Pons (tissue), 1 donor: ENCODE measurements at regions not wholly inside any gene's neighbourhood (a gene's known extent, or its start where the extent isn't known, plus 50 kb on each side); places are given as distances from the start of the nearest gene placed in this dataset.
"Not testable (repeated sequence)": the region's sequence is repeated elsewhere in the genome, so short reads cannot be mapped to it uniquely, and the experiment has no call there.

Source experiments
- DNase-seq: peaks from one replicate; pipeline ENCODE4 v3.0.0-alpha.2; 2016; ENCODE audit warnings: low spot score

DNA sequence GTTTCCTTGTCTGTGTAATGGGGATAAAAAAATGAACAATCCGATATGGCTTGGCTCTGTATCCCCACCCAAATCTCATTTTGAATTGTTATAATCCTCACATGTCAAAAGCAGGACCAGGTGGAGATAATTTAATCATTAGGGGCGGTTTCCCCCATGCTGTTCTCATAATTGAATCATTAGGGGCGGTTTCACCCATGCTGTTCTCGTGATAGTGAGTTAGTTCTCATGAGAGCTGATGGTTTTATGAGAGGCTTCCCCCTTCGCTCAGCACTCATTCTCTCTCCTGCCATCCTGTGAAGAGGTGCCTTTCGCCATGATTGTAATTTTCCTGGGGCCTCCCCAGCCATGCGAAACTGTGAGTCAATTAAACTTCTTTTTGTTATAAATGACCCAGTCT is 633.5 kb downstream of the RAPGEF2 start:
- DNase-seq = no peak

DNA sequence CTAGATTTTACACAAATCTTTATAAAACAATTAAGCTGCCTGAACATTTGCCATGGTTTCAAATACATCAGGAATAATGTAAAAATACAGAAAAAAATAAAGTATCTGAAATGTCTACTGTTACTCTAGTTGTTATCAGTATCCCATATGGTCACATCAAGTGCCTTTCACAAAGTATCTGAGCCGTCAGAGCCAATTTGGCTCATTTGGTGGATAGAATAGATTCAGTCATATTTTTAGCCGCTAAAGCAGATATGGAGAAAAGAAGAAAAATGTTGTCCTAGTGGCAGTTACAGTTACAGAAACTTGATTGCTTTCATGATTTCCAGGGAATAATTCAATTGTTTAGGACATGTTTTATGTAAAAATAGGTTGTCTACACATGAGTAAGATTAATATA is 641.1 kb downstream of the RAPGEF2 start:
- DNase-seq = no peak

DNA sequence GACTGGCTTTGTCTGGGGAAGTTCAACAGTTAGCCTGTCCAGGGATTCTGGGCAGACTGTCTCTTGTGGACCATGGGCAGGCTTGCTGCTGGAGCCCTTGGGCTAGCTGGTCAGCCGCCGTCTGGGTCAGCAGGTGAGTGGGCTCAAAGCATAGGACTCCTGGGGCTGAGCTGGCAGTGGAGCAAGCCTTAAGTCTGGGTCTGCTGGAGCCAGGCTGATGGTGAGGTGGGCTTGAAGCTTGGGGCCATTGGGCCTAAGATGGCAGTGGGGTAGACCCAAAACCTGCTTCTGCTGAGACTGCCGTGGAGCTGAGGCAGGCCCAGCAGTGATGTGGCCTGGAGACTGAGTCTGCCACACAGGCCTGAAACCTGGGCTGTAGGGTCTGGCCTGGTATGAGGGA is 645.1 kb downstream of the RAPGEF2 start:
- DNase-seq = no peak

DNA sequence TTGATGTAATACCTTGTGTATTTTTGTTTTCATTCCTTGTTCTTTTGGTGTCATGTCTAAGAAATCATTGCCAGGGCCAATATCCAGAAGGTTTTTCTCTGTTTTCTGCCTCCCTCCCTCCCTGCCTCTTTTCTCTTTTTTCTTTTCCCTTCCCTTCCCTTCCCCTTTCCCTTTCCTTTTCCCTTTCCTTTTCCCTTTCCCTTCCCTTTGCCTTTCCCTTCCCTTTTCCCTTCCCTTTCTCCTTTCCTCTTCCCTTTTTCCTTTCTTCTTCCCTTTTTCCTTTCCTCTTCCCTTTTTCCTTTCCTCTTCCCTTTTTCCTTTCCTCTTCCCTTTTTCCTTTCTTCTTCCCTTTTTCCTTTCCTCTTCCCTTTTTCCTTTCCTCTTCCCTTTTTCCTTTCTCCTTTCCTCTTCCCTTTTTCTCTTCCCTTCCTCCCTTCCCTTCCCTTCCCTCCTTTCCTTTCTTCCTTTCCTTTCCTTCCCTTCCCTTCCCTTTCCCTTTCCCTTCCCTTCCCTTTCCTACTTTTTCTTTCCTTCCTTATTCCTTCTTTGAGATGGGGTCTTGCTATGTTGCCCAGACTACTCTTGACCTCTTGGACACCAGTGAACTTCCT is 646.1 kb downstream of the RAPGEF2 start:
- no peak for DNase-seq

DNA sequence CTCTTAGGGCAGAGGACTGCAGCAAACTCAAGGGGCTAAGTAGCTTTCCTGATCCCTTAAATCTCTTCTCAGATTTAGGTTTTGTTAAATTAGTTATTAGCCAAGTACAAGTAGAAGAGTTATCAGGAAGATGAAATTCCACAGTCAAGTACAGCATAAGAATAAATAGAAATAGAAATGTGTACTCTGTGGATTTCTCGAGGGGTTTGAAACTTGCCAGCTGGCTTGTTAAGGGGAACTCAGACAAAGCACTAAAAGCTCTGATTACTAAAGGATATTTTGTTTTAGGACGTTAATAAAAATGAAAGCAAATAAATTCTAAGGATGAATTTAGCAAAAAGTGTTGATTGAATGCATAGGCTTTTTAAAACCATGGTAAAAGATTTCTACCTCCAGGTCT is 654.6 kb downstream of the RAPGEF2 start:
- DNase-seq = no peak

DNA sequence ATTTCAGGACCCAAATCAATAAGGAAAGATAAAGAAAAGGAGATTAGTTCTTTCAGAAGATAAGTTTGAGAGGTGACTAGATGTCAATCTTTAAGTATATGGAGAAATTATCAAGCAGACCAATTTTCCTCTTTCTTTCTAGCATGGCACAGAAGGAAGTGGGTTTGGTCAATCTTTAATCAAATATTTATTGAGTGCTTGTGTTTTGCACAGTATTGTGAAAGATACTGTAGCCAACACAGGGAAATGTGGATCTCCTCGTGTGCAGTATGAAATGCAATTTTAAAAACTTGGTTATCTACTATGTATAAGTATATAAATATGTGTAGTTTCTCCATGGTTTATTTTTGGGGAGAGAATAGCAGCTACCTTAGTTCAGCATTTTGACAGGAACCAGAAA is 655.2 kb downstream of the RAPGEF2 start:
- DNase-seq = no peak

DNA sequence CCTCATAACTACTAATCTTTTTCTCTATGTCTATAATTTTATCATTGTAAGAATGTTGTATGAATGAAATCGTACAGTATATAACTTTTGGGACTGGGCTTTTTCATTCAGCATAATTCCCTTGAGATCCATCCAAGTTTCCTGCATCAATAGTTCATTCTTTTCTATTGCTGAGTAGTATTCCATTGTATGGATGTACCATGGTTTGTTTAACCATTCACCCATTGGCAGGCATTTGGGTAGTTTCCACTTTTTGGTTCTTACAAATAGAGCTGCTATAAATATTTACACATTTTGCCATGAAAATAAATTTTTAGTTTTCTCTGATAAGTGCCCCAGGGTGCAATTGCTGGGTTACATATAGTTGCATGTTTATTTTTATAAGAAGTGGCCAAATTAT is 659.8 kb downstream of the RAPGEF2 start:
- no peak for DNase-seq

DNA sequence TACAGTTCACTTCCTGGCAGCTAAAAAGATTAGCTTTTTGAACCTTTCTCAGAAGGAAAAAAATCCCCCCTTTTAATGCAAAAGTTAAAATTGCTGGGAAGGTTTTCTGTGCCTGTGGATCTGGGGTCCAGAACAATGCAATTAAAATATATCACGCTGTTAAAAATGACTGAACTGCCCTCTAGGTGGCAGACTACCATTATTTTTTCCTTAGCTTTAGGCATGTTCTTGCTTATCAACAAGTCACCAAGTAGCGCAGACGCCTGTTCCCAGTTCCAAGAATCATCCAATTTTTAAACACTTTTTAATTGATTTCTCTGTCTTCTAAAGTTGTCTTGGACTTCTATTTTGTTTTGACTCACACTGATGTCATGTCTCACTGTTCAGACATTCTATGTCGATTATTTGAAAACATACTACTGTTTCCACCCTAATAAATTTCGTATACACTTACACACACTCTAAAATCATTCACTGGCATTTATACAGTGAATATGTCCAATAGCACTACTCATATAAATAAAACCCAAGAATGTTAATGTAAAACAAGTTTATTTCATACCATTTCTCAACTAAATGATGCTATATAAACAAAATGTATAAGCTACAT is 661.6 kb downstream of the RAPGEF2 start:
- peak; percentile 80 for DNase-seq

DNA sequence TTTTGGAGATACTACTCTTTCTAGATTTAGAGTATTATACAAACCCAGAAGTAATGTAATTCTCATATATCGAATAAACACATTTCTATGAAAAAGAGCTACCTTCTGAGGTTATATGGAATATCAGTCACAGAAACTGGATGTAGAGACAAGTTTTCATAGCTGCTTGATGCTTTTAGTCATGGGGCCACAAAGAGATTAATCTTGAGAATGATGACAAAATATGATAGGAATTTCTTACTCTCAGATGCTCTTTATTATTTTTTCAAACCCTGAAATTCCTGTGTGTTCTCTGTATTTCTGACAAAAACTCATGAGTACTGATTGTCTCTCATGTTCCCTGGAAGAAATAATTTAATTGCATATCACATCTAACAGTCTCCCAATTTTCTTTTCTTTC is 662.5 kb downstream of the RAPGEF2 start:
- DNase-seq = no peak

DNA sequence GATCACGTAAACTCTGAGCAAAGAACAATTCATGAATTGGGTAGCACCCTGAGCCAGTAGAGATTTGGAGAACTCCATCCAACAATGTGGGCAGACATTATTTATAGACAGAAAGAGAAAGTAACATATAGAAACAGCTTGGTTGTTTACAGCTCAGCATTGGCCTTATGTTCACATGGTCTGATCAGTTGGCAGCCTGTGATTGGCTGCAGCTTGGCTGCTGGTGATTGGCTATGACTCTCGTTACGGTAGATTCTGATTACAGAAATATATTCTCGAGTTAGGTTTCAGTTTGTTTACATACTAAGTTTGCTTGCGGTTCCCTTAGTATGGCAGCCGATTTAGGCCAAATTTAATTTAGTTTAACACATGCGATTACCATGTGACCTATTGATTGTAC is 663.4 kb downstream of the RAPGEF2 start:
- no peak for DNase-seq

DNA sequence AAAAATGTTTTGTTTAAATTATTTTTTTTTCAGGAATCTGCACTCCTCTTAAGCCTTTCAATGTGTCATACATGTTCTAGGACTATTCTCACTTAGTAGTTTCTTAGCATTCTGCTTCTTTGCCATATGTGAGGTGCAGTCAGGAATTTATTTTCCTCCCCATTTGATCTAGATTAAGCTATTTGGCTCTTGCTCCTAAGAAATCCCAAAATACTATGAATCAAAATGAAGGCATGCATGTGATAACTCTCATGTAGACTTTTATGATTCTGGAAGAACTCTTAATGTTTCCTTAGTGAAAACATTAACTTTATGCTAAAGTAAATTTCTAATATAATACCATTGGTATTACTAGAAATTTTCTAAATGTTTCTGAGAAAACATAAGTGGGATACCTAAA is 664.5 kb downstream of the RAPGEF2 start:
- DNase-seq = no peak

DNA sequence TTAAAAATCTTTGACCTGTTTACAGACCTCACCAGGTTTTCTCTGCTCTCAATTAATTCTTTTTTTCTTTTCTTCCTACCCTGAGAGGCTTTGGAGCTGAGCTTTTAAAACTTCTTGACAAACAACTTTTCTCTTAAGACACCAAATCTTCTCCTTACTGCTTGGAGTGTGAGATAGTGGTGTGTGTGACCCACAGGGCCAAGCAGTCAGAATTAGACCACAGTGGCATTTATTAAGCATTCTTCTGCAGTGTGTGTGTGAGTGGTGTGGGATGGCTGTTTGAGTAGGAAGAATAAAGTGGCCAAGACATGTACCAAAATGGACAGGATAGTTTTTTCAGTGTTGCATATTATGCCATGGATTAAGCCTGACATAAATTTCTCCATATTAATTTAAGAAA is 665.1 kb downstream of the RAPGEF2 start:
- DNase-seq = no peak

DNA sequence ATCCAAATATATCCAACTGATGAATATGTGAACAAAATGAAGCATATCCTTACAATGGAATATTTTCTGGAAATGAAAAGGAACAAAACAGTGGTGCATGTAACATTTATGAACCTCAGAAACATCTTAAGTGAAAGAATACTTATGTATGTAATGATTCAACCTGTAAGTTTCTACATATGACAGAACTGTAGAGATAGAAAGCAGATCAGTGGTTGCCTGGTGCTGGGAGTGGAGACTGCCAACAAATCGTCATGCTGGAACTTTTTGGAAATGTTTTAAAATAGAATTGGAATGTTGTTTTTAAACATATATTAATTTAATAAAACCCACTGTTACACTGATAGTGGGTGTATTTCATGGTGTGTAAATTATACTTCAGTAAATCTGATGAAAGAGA is 667.5 kb downstream of the RAPGEF2 start:
- DNase-seq = no peak

DNA sequence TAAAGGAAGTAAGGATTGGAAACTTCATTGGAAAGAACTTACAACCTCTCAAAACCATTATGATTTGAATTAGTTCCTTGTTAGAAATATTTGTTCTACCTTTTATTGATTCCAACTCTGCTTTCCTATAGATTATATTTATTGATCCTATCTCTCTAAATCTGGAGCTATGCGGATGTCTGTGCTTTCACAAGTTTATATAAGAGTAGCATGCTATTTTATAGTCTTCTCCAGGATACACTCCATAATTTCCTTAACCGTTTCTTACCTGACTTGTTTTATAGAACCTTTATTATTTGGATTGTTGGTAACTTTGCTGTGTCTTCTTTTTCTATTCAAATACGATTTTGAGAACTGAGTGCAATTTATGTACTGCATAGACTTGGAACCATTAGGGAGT is 668.1 kb downstream of the RAPGEF2 start:
- no peak for DNase-seq

DNA sequence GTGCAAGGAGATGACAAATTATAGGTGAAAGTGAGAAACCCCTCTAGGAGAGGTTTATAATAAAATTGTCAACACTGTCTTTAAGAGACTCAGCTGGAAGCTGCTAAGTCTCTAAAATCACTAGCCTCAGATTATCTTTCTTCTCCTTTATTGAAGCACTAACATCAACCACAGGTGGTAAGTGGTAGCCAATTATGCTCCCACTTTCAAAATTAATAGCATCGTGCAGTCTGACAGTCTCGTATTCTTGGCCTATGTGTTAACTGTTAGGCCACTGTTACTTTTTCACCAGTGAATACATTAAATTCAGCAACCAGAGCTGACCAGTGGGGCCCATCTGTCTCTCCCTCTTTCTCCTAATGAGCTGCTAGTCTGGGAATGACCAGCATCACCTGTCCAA is 674.1 kb downstream of the RAPGEF2 start:
- no peak for DNase-seq

DNA sequence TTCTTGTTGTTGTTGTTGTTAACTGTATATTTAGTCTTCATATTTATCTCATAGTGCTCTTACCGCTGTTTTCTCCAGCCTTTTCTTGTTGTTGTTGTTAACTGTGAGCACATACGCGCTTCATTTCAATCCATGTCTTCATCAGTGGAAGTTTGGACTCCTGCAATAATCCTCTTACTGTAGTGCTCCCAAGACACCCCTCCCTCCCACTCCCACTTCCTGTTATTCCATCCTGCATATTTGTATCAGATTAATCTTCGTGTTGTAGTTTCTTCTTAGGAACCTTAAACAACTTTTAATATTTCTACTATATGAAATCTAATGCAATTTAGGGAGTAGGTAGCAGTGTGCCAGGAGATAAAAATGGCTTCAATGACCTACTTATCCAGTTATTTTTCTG is 674.8 kb downstream of the RAPGEF2 start:
- no peak for DNase-seq

DNA sequence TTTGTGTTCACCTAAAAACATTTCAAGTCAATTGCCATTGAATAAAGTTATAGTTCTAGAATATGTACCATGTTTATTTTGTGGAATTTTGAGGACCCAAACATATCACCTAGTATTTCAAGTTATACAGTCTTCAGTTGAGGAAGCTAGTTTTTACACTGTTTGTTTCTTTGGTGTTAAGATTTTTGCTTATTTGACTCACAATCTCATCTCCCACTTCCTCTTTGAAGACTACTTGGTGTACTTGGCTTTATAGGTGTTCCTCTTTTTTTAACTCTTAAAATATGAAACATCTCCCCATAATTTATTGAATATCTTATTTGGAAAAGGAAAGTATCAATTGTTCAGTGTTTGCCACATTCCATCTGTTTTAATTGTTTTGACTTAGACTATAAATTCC is 675.4 kb downstream of the RAPGEF2 start:
- DNase-seq = no peak

DNA sequence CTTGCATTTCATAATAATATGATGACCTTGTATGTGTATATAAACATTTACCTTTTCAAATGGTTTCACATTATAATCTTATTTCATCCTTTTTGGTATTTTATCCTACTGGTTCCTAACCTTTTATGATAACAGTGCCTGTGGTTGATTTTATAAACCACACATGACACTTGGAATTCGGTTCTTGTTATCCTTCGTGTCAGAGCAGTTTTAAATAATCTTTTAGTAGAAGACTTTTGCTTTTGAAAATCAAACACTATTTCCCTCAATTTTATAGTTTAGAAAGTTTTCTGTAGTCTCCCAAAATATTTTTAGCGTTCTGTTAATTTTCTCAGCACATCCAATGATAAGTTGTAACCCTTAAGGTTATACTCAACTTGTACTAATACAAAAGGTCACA is 676.8 kb downstream of the RAPGEF2 start:
- no peak for DNase-seq

DNA sequence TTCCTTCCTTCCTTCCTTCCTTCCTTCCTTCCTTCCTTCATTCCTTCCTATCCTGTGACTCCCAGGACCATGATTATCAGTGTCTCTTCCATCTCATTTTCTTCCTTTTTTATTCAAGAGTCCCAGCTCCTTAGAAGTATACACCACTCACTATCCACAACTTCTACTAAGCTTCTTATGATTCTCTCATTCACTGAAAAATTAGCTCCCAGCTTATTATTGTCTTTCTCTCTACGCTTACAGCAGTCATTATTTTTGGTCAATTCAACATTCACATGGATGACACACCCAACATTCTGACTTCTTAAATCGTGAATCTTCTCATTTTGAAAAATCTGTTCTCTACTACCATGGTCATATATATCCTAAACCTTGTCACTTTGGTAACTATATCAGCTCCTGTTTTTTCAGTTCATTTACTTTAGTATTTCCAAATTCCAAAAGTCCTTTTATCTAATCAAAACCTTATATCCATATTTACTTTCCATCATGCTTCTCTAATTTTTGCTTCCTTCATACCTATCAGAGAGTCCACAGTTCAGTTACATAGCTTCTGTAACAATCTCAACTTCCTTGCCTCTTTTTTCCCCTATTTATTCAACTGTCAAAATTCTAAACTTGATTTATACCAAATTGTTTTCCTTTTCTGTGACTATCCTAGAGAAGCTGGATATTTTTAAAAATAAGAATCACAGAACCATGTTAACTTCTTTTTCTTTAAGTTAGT is 677.5 kb downstream of the RAPGEF2 start:
- no peak for DNase-seq

DNA sequence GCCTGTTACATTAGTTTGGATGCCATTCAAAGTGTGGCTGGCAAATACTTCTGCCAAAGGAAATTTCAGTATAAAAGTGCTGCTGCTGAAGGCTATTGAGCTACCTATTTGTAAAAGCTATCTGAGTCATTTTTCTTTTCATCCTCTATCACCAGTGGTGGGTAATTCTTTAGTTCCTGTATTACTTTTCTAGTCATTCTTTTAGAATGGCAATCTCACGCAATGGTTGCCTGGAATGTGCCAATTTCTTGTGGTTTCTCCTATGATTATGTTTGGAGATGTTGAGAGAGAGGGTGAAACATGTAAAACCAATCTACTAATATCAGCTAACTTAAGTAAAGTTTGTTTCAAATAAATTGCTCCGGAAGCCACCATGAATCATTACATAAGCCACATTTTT is 685.0 kb downstream of the RAPGEF2 start:
- DNase-seq = no peak

DNA sequence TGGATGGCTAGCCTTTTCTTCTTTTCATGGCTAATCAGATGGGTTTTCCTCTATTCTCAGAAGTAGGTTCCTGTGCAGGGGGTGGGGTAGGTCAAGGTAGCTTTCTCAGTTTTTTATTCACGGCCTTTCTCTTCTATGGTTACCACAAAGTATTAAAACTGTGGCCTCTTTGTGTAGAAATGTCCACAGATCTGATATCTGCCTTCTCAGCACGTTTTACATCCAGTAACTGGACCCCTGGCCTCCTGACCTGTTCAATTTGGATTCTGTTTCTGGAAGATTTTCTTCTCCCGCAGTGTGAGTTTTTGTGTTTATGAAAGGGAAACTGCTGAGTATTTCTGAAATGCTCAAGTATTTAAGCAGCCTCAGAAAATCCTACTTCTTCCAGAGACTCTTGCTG is 688.5 kb downstream of the RAPGEF2 start:
- no peak for DNase-seq

DNA sequence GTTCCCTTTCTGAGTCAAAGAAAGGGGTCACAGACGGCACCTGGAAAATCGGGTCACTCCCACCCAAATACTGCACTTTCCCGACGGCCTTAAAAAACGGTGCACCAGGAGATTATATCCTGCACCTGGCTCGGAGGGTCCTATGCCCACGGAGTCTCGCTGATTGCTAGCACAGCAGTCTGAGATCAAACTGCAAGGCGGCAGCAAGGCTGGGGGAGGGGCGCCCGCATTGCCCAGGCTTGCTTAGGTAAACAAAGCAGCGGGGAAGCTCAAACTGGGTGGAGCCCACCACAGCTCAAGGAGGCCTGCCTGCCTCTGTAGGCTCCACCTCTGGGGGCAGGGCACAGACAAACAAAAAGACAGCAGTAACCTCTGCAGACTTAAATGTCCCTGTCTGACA is 701.7 kb downstream of the RAPGEF2 start:
- DNase-seq = not testable (repeated sequence)

DNA sequence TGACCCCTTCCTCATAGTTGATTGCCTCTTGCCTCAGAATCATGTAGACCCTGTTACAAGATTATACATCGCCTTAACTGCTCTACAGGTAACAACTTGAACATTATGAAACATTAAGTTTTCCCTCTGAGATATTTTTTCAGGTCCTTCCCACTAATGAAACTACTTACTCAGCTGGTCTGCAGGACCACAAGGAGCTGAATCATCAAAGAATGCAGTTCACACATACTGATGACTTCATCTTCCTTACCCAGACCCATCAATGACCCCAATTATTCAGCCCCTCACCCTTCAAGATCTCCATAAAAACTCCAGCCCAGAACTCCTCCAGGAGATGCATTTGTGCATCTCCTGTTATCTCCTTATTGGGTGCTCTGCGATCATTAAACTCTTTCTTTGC is 720.9 kb downstream of the RAPGEF2 start:
- no peak for DNase-seq

DNA sequence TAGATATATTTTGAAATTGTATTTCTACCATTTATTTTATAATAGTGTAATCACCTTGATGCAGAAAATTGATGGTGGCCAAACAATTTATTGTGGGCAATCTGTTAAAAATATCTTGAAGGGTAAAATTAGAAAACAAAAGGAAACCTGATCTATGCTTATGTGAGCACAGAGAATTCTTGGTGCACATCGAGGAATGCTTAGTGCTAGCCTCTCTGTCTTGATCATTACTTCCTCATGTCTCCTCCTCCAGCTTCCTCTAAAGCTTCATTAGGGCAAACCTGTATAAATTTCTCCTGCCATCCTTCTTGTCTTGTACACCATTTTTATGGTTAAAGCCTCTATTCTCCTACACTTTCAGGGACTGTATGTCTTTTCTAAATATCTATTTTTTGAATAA is 725.8 kb downstream of the RAPGEF2 start:
- no peak for DNase-seq
